Vagina (tissue), 2 donors: ENCODE measurements at regions not wholly inside any gene's neighbourhood (a gene's known extent, or its start where the extent isn't known, plus 50 kb on each side); places are given as distances from the start of the nearest gene placed in this dataset.

Experiments
- CTCF ChIP-seq, 3 experiments: fragments of 450-650 bp in 2 of 3; fragments of 200-600 bp in 1 of 3; sonication (generic) in 1 of 3; IDR thresholded peaks; one replicate each; pipeline ENCODE4 v1.5.1; 2017 to 2019; ENCODE audit warnings: antibody characterized with exemption in 3 of 3, mild to moderate bottlenecking in 2 of 3, moderate library complexity in 2 of 3
- POLR2A ChIP-seq, 2 donors: fragments of 450-650 bp; IDR thresholded peaks; one replicate each; pipeline ENCODE4 v1.6.1; 2017; ENCODE audit warnings: antibody characterized with exemption in 2 of 2, mild to moderate bottlenecking in 2 of 2, moderate library complexity in 2 of 2
- POLR2AphosphoS5 ChIP-seq, 2 donors: sonication (generic); formaldehyde crosslinking; IDR thresholded peaks; one replicate each; pipeline ENCODE4 v1.9.0; 2017; ENCODE audit warnings: antibody characterized with exemption in 2 of 2, mild to moderate bottlenecking in 2 of 2, low read depth in 1 of 2; ENCODE audit not compliant: insufficient read depth in 1 of 2

GRCh38 chr10:111459967-111460366, 383.1 kb downstream of the ADRA2A start:
- TF ChIP-seq CTCF (IDR thresholded peaks at IDR 0.05) (no peak), POLR2AphosphoS5 (IDR thresholded peaks at IDR 0.05; ENCODE audit: insufficient read depth in 1 of 2, low read depth in 1 of 2) (no peak), POLR2A (IDR thresholded peaks at IDR 0.05) (no peak)
